ENCODE measurements at regions not wholly inside any gene's neighbourhood (a gene's known extent, or its start where the extent isn't known, plus 50 kb on each side); places are given as distances from the start of the nearest gene placed in this dataset.
A peak's percentile ranks its signal among the peaks of the same experiment; 100 is the strongest.

DNA sequence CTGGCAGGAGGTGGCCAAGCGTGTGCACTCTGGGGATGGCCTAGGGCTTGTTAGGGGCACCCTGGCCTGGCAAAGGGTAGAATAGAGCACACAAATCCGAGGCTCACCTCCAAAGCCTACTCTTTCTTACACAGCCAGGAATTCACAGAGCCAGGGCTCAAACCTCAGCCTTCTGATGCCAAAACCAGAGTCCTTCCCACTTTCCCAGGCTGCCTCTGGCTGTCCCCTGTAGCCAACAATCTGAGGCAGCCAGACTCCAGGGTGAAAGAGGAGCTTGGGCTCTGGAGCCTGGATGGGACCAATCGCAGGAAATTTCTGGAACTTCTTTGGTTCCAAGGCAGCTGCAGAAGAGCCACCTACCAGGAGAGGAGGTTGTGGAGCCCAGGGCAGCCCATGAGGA is 127.9 kb downstream of the COPRS start:
- no peak for DNase-seq (ENCODE audit: extremely low spot score)
- WGBS, result 40% methylated on average over 1 of the region's 3 CpGs
- H3K27me3 ChIP-seq, result no peaks in the 10 kb centered on the region
- H3K9me3 ChIP-seq, result no peaks in the 10 kb centered on the region
- H3K4me1 ChIP-seq, result peaks cover 0 to 12% (median 9%) of the 10 kb centered on the region in 4 donors
- TF ChIP-seq CTCF (IDR thresholded peaks at IDR 0.05) (no peak), POLR2AphosphoS5 (IDR thresholded peaks at IDR 0.05) (no peak), EP300 (IDR thresholded peaks at IDR 0.05) (no peak), POLR2A (IDR thresholded peaks at IDR 0.05; ENCODE audit: low read depth) (no peak)
- intact Hi-C loops (cut with DNase I), result loop anchor here (10.0 kb wide), 1 partner anchor 54 kb away; no protein-coding TSS in a partner anchor
- no peak overlapping the region for H3K27ac ChIP-seq (replicated peaks in 1 of 4)
- H3K36me3 ChIP-seq, result no peaks in the 10 kb centered on the region
- H3K4me3 ChIP-seq, result no peak overlapping the region

GRCh38 chr17:31726980-31727427 is 132.0 kb downstream of the COPRS start:
- no peak for TF ChIP-seq EP300 (IDR thresholded peaks at IDR 0.05)
- no peak for TF ChIP-seq POLR2AphosphoS5 (IDR thresholded peaks at IDR 0.05)
- TF ChIP-seq CTCF (IDR thresholded peaks at IDR 0.05), result no peak
- no peak for TF ChIP-seq POLR2A (IDR thresholded peaks at IDR 0.05; ENCODE audit: low read depth)
- no peak for DNase-seq (ENCODE audit: extremely low spot score)
- 67% methylated on average over 4 of the region's 4 CpGs for WGBS
- H3K4me1 ChIP-seq, result peaks cover 16 to 38% (median 31%) of the 10 kb centered on the region in 4 donors
- H3K27ac ChIP-seq (replicated peaks in 1 of 4), result no peak overlapping the region
- no peak overlapping the region for H3K4me3 ChIP-seq
- no peaks in the 10 kb centered on the region for H3K27me3 ChIP-seq
- intact Hi-C loops (cut with DNase I), result no loop called here
- H3K36me3 ChIP-seq, result no peaks in the 10 kb centered on the region
- H3K9me3 ChIP-seq, result no peaks in the 10 kb centered on the region

DNA sequence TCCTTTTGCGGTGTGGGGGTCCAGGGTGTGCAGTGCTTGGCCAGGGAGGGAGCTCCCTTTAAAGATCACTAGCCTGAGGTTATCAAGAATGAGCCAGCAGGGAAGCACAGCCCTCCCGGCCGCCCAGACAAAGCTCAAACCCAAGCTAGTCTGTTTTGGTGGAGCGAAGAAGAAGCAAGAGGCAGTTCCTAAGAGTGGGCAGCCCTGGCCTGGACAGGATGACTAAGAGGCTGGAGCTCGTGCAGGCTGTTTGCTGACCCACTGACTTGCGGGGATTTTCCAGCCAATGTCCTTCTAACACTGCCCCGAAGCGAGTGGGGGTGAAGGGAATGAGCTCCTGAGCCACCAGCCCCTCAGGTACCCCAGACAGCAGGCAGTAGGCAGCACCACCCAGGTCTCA is 134.4 kb downstream of the COPRS start:
- Histone ChIP-seq H3K4me1 (peaks cover 25 to 41% (median 34%) of the 10 kb centered on the region in 4 donors), H3K27me3 (no peaks in the 10 kb centered on the region), H3K9me3 (no peaks in the 10 kb centered on the region), H3K36me3 (no peaks in the 10 kb centered on the region), H3K27ac (replicated peaks in 1 of 4) (peak overlapping the region in 1 of 4 donors; percentile 3), H3K4me3 (no peak overlapping the region)
- intact Hi-C loops (cut with DNase I), result no loop called here
- TF ChIP-seq POLR2AphosphoS5 (IDR thresholded peaks at IDR 0.05) (no peak), CTCF (IDR thresholded peaks at IDR 0.05) (no peak), POLR2A (IDR thresholded peaks at IDR 0.05; ENCODE audit: low read depth) (no peak), EP300 (IDR thresholded peaks at IDR 0.05) (no peak)
- WGBS, result 93% methylated on average over 5 of the region's 8 CpGs
- DNase-seq (ENCODE audit: extremely low spot score), result no peak

DNA sequence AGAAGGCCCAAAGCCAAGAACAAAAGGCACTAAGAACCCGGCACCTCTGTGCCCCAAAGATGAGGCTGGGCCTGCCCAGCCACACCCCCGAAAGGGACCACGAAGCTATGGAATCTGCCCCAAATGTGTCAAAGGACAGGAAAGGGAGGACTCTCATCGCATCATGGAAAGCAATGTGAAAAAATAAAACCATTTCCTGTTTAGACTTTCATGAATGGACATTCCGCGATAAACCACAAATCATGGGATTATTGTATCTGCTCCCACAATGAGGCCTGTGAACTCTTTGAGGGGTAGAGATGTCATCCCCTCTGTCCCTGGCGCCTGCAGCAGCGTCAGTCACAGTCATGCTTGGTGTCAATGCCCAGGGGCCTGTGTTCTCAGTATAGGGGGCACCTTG is 135.0 kb downstream of the COPRS start:
- H3K4me3 ChIP-seq, result no peak overlapping the region
- no peaks in the 10 kb centered on the region for H3K9me3 ChIP-seq
- TF ChIP-seq CTCF (IDR thresholded peaks at IDR 0.05) (no peak), EP300 (IDR thresholded peaks at IDR 0.05) (no peak), POLR2A (IDR thresholded peaks at IDR 0.05; ENCODE audit: low read depth) (no peak), POLR2AphosphoS5 (IDR thresholded peaks at IDR 0.05) (no peak)
- no peaks in the 10 kb centered on the region for H3K27me3 ChIP-seq
- H3K36me3 ChIP-seq, result no peaks in the 10 kb centered on the region
- intact Hi-C loops (cut with DNase I), result no loop called here
- H3K4me1 ChIP-seq, result peaks cover 25 to 41% (median 34%) of the 10 kb centered on the region in 4 donors
- WGBS, result 77% methylated on average over 8 of the region's 8 CpGs
- DNase-seq (ENCODE audit: extremely low spot score), result no peak
- H3K27ac ChIP-seq (replicated peaks in 1 of 4), result peak overlapping the region in 1 of 4 donors; percentile 3

All from esophagus muscularis mucosa (tissue), 4 donors.